Hepatic stellate cell (primary cell): ENCODE measurements at regions not wholly inside any gene's neighbourhood (a gene's known extent, or its start where the extent isn't known, plus 50 kb on each side); places are given as distances from the start of the nearest gene placed in this dataset.
"Not testable (repeated sequence)": the region's sequence is repeated elsewhere in the genome, so short reads cannot be mapped to it uniquely, and the experiment has no call there.

Experiments used
- DNase-seq: peaks from one replicate; pipeline ENCODE4 v3.0.0; 2011; ENCODE audit warnings: low spot score

DNA sequence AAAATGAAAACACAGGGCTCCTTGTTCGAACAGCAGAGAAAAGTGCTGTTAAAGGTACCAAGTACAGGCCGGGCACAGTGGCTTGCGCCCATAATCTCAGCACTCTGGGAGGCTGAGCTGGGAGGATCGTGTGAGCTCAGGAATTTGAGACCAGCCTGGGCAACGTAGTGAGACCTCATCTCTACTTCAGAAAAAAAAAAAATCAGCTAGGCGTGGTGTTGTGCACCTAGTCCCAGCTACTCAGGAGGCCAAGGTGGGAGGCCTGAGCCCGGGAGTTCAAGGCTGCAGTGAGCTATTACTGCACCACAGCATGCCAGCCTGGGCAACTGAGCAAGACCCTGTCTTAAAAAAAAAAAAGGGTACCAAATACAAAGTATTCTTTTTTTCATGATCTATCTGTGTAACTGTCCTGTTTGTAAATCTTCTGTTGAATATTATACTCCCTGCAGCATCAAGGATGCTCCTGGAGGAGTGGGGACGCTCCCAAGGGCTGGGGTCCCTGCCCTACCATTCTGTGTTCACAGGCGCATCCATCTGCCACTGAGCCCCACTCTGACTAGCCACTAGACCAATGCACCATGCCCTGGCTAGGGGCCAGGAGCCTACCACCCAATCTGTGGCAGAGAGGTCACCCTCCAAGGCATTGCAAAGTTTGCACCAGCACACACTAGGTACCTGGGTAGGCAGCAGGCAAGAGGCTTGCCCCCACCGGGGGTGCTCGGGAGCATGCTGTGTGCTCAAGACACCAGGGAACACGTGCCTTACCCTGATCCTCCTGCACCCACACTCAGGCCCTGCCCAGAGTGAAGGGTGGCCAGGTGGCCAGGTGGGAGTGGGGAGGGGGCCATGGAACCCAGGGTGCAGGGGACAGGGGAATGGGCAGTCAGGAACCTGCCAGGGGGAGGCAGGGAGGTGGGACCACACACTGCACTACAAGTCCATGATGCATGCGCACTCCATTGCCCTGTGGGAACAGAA is 67.3 kb upstream of the KMT2C start:
- DNase-seq, result no peak

DNA sequence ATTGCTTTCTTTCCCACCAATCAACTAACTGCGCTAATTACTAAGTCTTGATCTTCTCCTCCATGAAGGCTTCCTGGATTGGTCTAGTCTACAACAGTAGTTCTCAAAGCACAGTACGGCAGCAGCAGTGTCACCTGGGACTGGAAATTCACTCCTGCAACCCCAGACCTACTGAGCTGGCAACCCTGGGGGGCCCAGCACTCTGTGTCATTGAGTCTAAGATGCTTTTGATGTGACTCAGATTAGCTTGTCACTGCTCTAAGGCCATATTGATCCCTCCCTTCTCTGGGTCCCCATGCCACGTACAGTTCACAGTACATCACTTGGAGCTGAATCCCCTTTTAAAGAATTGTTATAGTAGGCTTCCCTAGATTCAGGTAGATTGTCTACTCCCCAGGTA is 65.7 kb upstream of the KMT2C start:
- DNase-seq, result no peak

DNA sequence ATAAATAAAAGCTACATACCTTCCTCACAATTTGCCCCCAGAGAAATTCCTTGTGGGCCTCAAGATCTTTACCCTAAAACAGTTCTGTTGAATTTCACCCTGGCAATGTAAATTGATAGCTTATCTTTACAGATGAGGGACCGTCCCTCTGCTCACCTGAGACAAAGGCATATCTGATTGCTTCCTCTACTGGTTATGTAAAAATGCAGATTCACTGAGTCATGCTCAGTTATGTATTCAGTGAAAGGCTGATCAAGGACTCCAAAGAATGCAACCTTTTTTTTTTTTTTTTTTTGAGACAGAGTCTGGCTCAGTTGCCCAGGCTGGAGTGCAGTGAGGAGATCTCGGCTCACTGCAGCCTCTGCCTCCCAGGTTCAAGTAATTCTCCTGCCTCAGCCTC is 64.2 kb upstream of the KMT2C start:
- DNase-seq, result not testable (repeated sequence)

DNA sequence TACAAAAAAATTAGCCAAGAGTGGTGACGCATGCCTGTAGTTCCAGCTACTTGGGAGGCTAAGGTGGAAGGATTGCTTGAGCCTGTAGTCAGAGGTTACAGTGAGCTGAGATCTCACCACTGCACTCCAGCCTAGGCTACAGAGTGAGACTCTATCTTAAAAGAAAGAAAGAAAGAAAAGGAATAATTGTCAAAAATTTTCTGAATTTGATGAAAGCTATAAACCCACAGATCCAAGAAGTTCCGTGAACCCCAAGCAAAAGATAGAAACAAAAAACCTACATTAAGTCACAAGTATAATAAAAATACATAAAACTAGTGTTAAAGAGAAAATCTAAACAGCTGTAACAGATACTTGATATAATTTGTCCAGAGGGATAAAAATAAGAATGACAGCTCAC is 60.1 kb upstream of the KMT2C start:
- no peak for DNase-seq

DNA sequence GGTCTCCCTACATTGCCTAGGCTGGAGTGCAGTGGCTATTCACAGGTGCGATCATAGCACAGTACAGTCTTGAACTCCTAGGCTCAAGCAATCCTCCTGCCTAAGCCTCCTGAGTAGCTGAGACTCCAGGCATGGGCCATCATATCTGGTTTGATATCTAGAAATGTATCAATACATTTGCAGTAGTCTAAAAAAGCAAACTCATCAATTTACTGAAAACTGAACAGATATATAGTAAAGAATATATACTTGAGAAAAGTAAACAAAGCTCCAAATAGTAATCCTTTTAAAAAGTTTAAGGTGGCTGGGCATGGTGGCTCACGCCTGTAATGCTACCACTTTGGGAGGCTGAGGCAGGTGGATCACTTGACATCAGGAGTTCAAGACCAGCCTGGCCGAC is 57.1 kb upstream of the KMT2C start:
- DNase-seq, result no peak

DNA sequence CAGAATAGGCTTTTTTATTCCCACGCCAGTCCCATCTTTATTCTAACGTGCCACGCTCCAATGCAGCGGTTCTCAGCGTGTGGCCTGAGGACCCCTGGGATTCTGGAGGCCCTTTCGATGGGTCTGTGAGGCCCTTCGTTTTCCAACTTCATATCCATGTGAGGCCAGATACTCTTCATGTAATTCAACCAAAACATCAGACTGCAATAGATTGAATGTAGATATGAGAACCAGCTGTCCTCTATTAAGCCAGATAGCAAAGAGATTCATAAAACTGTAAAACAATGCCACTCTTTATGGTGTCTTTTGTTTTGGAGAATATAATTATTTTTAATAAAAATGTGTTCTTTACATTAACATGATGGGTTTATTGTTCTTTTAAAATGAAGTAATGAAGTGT is 53.2 kb upstream of the KMT2C start:
- no peak for DNase-seq

DNA sequence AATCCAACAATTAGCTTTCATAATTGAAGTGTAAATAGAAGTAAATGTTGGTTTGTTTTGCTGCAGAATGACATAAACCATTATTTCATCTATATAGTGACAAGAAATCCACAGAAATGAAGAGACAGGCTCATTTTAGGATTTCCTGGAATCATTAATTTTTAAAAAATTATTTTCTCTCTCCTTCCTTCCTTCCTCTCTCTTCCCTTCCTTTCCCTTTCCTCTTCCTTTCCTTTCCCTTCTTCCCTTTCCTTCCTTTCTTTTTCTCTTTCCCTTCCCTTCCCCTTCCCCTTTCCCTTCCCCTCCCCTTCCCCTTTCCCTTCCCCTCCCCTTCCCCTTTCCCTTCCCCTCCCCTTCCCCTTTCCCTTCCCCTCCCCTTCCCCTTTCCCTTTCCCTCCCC is 51.2 kb upstream of the KMT2C start:
- DNase-seq, result no peak

DNA sequence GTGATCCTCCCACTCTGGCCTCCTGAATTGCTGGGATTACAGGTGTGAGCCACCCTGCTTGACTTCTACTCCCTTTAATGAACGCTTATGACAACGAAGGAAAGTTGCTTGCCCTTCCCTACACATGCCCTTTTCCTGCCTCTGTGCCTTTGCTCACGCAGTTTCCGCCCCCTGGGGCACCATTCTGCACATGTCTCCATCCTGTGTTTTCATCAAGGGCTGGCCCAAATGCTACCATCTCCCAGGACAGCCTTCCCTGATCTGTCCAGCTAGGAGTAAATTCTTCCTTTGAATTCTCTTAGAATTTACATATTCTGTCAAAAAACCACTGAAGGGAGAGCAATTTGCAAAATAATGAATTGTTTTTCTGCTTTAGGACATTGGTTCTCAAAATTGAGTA is 50.0 kb upstream of the KMT2C start:
- DNase-seq, result no peak
